ENCODE measurements at regions not wholly inside any gene's neighbourhood (a gene's known extent, or its start where the extent isn't known, plus 50 kb on each side); places are given as distances from the start of the nearest gene placed in this dataset.
"Not testable (repeated sequence)": the region's sequence is repeated elsewhere in the genome, so short reads cannot be mapped to it uniquely, and the experiment has no call there.

GRCh38 chr4:33062155-33062806 lies 2342.1 kb downstream of the PCDH7 start:
- no peak for DNase-seq (ENCODE audit: low read depth in 2 of 2)

DNA sequence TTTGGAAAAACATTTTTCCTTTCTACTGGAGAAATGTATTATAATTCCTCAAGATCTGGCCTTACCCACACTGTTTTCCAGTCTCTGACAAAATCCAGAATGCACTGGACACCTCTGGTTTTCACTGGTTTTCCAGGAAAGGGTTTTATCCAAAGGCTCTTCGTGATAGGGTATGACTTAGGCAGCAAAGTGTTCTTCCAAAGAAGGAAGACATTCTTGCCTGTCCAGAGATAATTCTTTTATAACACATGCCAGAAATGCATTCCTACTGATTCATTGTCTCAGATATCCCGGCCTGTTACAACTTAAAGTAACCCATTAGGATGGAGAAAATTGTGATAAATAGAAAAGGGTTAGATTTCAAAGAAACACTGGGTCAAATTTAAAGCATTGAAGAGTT lies 2343.1 kb downstream of the PCDH7 start:
- peak; percentile 67 to 69 for DNase-seq (ENCODE audit: low read depth in 2 of 2)

DNA sequence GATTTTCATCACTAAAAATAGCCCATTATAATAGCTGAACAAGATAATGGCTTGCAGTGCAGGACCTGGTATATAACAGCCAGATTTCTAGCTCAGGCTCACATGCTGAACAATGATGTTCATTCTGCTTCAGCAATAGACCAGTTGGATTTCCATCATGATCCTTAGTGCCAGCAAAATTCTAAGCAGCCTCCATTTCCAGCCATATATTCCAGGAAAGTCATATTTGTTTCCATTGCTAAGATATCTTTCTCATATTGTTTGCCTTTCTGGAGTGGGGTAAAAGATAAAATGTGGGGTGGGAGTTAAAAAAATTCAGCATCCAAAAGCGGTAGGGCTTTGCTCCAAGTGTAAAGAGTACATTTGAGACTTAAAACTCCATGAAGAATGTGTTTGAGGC lies 2344.1 kb downstream of the PCDH7 start:
- DNase-seq (ENCODE audit: low read depth in 2 of 2) = no peak

DNA sequence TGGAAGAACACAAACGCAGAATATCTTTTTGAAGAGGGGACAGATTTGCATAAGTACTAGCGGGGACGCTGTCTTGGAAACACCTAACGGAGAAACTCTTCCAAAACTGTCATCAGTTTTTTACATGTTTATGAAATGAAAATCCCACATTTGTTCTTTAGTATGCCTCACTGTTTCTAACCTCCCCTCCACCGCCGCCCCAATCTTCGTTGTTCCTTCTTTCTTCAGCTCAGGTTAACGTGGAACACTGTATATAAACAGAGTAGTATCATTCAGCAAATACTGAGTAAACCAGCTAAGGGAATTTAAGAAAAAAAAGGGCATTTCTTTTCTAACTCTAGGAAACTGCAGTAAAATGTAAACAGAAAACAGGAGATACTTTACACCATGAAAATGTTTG lies 2345.6 kb downstream of the PCDH7 start:
- no peak for DNase-seq (ENCODE audit: low read depth in 2 of 2)

GRCh38 chr4:33067221-33067620 lies 2347.1 kb downstream of the PCDH7 start:
- no peak for DNase-seq (ENCODE audit: low read depth in 2 of 2)

DNA sequence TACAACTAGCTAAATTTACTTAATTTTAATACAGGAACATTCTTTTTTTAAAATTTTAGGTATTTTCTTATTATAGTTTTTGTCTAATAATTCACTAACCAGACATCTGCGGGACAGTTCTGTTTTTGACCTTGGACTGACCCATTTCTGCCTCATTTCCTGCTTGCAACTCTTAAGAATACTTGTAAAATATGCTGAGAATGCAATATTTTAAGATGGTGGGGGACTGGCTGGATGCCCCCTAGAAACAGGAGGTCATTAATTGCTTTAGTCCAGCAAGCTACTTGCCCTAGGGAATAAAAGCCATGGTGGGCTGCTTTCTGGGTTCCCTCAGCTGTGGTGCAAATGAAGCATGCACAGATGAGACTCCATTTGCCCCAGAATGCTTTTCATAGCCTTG lies 2348.4 kb downstream of the PCDH7 start:
- DNase-seq (ENCODE audit: low read depth in 2 of 2) = no peak

DNA sequence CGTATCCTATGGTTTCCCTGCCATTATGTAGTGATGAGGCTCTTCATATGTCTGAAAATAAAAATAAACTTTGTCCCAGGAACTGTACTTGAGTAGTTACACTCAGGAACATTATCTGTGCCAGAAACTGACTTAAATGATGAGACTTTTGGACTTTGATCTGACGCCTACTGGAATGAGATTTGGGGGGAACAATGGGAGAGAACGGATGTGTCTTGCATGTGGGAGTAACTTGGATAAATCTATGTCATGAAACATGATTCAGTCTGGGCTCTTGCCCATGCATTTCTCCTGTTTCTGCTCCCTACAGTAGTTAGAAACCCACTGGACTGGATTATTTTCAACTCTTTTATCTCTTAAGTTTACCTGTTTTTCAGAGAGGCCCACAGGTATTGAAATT lies 2351.4 kb downstream of the PCDH7 start:
- DNase-seq (ENCODE audit: low read depth in 2 of 2) = no peak

DNA sequence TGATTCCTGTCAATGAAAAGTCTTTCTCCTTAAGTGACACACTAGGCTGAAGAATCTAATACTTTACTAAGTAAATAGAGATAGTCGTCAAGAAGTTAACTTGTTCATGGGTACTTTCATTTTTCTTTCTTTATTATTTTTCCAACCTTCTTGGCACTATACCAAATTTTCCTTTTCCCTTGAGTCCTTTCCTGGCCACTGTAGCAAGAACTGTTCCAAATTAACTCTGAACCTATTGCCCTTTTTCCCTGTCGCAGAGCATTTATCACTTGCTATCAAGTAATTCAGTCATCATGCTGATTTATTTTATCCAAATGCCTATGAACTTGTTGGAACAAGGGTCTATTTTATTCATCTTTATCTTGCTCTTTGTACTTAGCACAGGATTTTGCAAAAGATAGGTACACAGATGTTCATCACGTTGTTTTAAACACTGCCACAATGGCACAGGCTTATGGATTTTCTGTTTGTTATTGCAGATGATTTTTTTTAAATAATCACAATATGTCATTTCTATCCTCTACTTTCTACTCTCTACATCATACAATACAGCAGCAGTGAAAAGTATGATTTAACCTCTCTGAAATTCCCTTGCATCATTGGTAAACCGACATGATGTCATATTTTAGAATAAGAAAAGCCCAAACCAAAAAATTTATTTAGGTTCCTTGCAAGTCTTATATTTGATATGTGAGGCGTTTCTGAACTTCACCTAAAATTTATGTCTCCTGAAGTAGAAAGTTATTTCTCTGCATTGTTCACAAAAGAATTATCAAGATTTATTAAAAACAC lies 2352.3 kb downstream of the PCDH7 start:
- no peak for DNase-seq (ENCODE audit: low read depth in 2 of 2)

DNA sequence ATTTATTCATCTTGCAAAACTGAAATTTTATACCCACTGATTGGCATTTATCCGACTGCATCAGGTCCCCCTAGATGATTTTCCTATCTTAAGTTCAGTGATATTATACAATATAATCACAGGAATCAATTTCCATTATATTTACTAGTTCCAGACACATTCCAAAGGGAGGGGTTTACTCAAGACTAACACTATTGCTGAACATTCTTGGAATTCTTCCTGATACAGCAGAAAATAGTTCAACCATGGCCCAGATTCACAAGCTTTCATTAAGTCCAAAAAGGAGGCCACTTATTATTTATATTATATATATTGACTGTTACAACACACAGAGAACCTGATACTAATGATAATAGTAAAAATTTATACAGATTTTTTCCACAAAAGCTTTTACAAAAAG lies 2353.6 kb downstream of the PCDH7 start:
- peak in 1 of 2 experiments; percentile 63 for DNase-seq (ENCODE audit: low read depth in 2 of 2)

GRCh38 chr4:33078145-33078544 lies 2358.0 kb downstream of the PCDH7 start:
- DNase-seq (ENCODE audit: low read depth in 2 of 2) = no peak

- DNase-seq (ENCODE audit: low read depth in 2 of 2) = no peak
Measured at GRCh38 chr4:33080275-33080674, 2360.1 kb downstream of the PCDH7 start.

DNA sequence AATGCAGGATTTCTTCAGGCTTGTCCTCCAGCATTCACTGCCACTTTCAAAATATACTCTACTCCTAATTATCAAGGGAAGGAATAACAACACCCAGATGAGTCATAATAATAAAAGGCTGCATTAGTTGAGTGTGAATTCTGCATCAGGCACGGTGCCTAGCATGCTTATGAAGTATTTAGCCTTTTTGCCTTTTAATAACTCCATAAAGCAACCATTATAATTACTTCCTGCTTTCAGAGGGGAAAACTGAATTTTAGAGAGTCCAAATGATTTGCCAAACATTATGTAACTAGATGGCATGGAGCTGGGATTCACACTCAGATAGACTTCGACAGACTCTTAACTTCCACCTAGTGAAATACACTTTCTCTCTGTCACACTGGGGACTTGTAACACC lies 2365.5 kb downstream of the PCDH7 start:
- DNase-seq (ENCODE audit: low read depth in 2 of 2) = no peak

DNA sequence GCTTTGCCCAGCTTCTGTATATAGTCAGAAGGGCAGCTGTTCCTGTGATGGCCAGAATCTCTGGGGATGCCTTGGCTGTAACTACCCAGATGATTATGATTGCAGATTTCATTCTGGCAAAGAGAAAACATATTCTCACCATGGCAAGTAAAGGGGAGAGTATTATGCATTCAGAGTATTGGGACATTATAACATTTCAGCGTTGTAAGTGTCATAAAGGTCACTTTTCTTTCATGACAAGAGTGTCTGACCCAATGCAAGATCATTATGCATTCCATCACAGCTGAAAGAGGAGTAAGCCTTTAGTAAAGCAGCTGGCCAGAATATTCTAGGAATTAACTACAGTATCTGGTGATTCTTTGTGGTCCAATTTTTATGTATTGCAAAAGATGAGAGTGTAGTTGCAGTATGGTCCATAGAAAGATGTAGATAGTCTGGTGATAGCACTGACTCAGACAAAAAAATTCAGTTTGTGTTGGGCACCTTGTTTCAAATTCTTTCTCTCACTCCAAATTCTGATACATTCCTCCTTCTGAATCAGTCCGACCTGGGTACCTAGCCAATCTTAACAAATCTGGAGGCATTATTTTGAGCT lies 2366.3 kb downstream of the PCDH7 start:
- DNase-seq (ENCODE audit: low read depth in 2 of 2) = peak; percentile 58 to 64

DNA sequence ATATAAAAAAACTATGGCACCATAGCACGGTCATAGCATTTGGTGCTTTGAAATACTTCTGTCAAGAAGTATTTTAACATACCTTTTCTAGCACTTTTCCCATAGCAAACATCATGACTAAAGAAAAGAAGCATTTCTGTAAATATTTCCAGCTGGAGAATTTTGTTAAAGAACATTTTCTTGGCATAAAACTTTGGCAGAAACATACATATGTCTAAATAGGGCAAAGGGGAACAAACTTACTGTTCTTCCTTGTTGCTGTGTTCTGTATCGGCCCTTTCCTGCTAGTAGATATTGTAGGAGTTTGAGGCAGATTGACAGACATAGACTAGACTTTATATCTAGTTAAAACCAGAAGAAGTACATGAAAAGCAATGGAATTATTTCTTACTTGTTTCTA lies 2368.5 kb downstream of the PCDH7 start:
- peak; percentile 42 to 55 for DNase-seq (ENCODE audit: low read depth in 2 of 2)

- DNase-seq (ENCODE audit: low read depth in 2 of 2) = no peak
Measured at GRCh38 chr4:33090910-33091309, 2370.7 kb downstream of the PCDH7 start.

- DNase-seq (ENCODE audit: low read depth in 2 of 2) = no peak
Measured at GRCh38 chr4:33091961-33092360, 2371.8 kb downstream of the PCDH7 start.

GRCh38 chr4:33104273-33104672 lies 2384.1 kb downstream of the PCDH7 start:
- DNase-seq (ENCODE audit: low read depth in 2 of 2) = no peak

GRCh38 chr4:33107814-33108213 lies 2387.6 kb downstream of the PCDH7 start:
- DNase-seq (ENCODE audit: low read depth in 2 of 2) = no peak

GRCh38 chr4:33111117-33111516 lies 2390.9 kb downstream of the PCDH7 start:
- peak; percentile 56 to 58 for DNase-seq (ENCODE audit: low read depth in 2 of 2)

DNA sequence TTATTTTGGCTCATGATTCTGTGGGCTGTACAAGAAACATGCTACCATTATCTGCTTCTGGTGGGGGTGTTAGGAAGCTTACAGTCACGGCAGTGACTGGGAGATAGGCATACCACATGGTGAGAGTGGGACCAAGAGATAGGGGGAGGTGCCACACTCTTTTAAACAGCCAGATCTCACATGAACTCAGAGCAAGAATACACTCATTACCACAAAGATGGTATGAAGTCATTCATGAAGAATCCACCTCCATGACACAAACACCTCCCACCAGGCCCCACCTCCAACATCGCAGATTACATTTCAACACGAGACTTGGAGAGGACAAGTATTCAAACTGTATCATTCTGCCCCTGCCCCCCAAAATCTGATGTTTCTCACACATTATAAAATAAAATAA lies 2396.7 kb downstream of the PCDH7 start:
- no peak for DNase-seq (ENCODE audit: low read depth in 2 of 2)

DNA sequence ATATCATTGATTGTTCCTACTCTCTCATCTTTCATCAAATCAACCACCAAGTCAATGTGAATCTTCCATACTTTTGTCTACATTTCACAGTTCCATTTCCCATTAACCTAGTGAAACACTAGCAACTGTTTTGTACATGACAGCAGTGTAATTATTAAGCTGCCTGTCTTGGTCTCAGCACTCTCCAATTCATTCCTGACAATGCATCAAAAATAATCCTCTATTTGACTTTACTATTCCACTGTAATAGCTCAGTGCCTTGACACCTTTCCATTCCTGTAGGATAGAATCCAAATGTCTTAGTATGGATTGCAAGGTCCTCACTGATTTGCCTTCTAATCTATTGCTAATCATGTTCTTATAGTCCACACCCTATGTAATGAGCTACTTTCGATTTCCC lies 2405.8 kb downstream of the PCDH7 start:
- DNase-seq (ENCODE audit: low read depth in 2 of 2) = no peak

- DNase-seq (ENCODE audit: low read depth in 2 of 2) = not testable (repeated sequence)
Measured at GRCh38 chr4:33130662-33131061, 2410.5 kb downstream of the PCDH7 start.

- no peak for DNase-seq (ENCODE audit: low read depth in 2 of 2)
Measured at GRCh38 chr4:33133723-33134122, 2413.6 kb downstream of the PCDH7 start.

Measured in fibroblast of skin of left biceps (primary cell).